HUDEP-2 (cell line): ENCODE measurements at regions not wholly inside any gene's neighbourhood (a gene's known extent, or its start where the extent isn't known, plus 50 kb on each side); places are given as distances from the start of the nearest gene placed in this dataset.
A peak's percentile ranks its signal among the peaks of the same experiment; 100 is the strongest.
"Not testable (repeated sequence)": the region's sequence is repeated elsewhere in the genome, so short reads cannot be mapped to it uniquely, and the experiment has no call there.

Experiments
- DNase-seq, 76 experiments: peaks; one replicate each; lab custom pipeline; 2025; ENCODE audit not compliant: unreplicated experiment in 76 of 76; lab: John Stamatoyannopoulos, UW

- DNase-seq = no peak
Measured at GRCh38 chrX:110966091-110966454, 129.9 kb upstream of the PAK3 start.

- no peak for DNase-seq
Measured at GRCh38 chrX:110965409-110966090, 130.4 kb upstream of the PAK3 start.

DNA sequence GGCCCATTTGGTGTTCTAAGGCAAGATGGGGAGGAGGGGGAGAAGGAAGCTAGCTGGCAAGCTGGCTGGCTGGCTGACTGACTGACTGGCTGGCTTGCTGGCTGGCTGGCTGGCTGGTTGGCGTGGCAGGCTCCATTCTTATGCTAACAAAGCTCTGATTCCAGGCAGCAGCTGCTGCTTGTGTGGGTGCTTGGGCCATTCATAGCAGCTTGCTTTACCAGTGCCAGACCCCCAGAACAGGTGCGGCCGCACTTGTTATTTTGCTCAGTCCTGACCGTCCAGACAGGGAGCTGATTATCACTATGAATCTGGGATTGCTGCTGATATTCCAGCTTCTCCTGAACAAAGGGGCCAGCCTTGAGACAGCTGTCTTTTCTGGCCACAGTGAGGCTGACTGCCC is 131.2 kb upstream of the PAK3 start:
- no peak for DNase-seq

DNA sequence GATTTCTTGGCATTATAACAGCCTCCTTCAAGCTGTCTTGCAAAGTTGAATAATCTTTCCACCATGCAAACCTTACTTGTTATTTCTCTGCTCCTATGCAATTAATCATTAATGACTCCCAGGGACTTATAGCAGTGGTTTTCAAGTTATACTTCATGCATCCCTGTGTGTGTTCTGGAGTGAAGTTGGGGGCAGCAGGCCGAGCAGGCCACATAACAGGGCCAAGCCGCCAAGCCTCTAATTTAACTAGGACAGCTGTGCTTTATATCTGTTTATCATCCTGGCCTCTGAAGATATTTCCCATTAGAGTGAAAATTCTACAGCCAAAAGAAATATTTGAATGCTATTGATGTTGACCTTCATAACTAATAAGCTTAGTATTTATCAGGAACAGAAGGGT is 133.5 kb upstream of the PAK3 start:
- no peak for DNase-seq

GRCh38 chrX:110955706-110956105 is 140.3 kb upstream of the PAK3 start:
- DNase-seq = no peak

DNA sequence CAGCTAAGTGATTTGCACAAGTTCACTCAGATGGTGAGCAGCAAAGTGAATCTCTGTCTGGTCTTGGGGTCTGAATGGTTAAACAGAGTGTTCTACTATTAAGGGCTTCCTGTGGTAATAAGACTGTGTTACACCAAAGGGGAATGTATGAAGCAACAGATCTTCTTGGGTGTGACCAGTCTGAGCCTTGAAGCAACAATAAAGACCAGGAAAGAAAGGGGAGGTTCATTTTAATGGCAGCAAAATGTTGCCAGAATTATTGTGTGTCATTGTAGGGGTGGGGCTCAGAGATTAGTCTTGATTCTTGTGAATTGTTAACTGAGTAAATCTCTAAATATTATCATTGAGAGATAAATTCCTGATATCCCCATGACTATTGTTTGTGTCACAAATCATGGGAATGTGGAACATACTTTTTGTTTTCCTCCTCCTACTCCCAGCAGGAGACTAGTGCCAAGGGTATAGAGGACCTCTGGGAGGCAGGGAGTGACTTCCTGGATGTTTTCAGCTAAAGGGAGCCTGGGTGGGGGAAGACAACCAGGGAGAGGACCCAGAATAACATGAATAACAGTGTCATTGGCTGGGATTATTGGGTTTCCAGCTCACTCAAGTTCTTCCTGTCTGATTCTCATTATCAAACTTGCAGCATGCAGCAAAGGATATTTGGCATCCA is 141.4 kb upstream of the PAK3 start:
- no peak for DNase-seq

- no peak for DNase-seq
Measured at GRCh38 chrX:110951472-110952269, 144.3 kb upstream of the PAK3 start.

GRCh38 chrX:110944751-110945675 is 149.4 kb upstream of the CHRDL1 start:
- DNase-seq = no peak

DNA sequence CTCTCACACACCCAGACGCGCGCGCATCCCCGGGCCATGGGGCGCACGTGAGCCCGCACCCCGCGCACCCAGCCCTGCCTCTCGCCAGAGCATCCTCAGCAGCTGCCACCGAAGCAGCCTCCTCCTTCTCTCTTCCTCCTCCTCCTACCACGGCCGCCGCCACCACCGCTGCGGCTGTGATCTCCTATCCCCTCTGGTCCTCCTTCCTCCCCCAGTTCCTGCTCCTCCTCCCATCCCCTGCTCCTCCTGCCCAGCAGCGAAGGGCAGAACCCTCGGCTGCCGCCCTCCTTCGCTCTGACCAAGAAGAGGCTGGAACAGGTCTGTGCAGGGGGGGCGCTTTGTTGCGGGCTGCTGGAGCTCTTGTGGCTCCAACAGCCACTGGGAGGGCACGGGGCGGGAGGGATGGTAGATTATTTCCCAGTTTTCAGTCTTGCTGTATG is 148.7 kb upstream of the CHRDL1 start:
- DNase-seq = no peak

DNA sequence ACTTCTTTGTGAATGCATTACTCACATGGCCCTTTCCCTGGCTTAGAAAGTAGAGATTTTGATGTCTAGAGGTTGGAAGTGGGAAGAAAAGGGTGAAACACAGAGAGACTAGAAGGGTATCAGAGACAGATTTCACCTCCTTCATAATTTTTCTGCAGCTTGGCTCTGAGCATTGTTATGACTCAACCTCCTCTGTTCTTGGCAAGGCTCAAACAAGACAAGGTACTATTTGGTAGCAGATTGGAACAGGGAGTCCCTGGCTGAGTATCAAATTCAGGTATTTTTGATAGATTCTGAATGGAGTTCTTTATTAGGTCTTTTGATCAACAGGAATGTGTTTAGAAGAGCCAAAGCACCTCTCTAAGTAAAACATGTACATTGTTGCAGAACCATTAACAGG is 146.3 kb upstream of the CHRDL1 start:
- DNase-seq = no peak

DNA sequence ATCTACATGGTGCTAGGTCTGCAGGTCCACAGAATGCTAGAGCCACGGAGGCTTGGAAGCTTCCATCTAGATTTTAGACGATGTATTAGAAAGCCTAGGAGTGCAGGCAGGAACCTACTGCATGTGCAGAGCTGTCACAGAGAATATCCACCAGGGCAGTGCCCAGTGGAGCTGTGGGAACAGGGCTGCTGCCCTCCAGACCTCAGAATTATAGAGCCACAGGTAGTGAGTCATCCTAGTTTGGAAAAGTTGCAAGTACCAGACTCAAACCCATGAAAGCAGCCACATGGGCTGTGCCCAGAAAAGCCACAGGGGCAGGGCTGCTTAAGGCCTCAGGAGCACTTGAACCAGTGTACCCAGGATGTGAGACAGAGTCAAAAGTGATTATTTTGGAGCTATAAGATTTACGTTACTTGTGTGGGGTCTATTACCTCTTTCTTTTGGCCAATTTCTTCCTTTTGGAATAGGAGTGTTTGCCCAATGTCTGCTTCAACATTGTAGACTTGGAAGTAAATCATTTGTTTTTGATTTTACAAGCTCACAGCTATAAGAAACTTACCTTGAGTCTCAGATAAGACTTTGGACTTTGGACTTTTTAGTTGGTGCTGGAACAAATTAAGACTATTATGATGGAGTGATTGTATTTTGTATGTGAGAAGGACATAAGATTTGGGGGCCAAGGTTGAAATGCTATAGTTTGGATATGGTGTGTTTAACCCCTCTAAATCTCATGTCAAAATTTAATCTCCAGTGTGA is 143.5 kb upstream of the CHRDL1 start:
- peak in 1 of 76 experiments; percentile 0 for DNase-seq

GRCh38 chrX:110924871-110925270 is 129.3 kb upstream of the CHRDL1 start:
- DNase-seq = no peak

- DNase-seq = no peak
Measured at GRCh38 chrX:110920991-110921390, 125.4 kb upstream of the CHRDL1 start.

DNA sequence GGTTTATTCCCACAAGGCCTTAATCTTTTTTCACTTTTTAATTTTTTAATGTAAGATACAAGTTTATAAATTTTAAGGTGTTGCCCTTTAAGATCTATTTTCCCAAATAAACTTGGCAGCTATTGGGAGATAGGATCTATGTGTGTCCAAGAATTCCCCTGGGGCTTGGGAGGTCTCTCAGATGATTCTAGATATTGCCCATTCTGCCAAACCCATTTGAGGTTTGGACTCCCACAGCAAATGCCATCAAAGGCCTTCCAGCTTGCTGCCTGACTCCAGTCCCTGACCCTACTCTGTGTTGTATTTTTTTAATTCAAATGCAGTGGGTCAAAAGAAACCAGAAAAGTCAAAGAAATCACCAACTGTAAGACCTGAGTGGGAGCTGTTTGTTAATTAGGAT is 120.0 kb upstream of the CHRDL1 start:
- no peak for DNase-seq

DNA sequence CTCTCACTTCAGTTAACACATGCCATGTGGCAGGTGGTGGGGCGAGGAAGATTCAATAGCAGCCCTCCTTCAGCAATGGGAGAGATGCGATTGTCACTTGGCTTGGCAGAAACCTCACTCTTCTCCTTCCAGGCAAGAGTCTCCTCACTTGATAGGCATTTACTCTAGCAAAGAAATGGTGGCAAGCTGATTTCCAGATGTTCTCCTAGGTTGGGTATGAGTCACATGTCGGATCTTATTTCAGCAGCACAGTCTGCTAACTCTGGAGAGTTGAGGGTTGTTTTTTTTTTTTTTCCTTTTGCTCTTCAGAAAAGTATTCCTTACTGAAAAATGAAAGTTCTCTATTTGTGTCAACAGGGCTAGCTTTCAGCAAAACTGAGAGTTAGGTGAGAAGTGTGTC is 119.5 kb upstream of the CHRDL1 start:
- DNase-seq = no peak

DNA sequence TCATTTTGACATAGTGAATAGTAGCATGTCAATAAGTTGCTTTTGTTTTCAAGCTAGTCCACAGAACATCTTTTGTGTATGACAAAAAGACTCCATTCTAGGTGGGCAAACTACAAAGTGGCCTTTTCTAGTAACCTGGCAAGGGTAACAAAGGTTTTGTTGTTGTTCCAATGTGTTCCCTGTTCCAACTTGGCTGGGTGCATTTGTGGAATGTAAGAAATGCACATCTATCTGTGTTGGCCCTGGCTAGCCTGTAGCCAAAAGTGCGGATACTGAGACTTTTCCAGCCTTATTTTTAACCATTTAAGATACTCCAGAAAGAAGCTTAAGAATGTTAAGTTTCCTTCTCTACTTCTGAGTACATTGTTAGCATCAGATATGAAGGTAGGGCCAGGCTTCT is 118.7 kb upstream of the CHRDL1 start:
- no peak for DNase-seq

DNA sequence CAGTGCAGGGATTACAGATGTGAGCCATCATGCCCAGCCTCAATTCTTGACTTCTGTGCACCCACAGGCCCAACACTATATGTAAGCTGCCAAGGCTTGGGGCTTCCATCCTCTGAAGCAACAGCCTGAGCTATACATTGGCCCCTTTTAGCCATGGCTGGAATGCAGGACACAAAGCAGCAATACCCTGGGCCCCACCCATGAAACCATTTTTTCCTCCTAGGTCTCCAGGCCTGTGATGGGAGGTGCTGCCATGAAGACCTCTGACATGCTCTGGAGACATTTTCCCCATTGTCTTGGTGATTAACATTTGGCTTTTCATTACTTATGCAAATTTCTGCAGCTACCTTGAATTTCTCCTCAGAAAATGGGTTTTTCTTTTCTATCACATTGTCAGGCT is 109.1 kb upstream of the CHRDL1 start:
- DNase-seq = not testable (repeated sequence)

- no peak for DNase-seq
Measured at GRCh38 chrX:110881971-110882370, 86.4 kb upstream of the CHRDL1 start.

GRCh38 chrX:110877326-110877725 is 81.7 kb upstream of the CHRDL1 start:
- DNase-seq = no peak

GRCh38 chrX:110871839-110872238 is 76.2 kb upstream of the CHRDL1 start:
- no peak for DNase-seq
